ENCODE measurements at regions not wholly inside any gene's neighbourhood (a gene's known extent, or its start where the extent isn't known, plus 50 kb on each side); places are given as distances from the start of the nearest gene placed in this dataset.
A peak's percentile ranks its signal among the peaks of the same experiment; 100 is the strongest.

DNA sequence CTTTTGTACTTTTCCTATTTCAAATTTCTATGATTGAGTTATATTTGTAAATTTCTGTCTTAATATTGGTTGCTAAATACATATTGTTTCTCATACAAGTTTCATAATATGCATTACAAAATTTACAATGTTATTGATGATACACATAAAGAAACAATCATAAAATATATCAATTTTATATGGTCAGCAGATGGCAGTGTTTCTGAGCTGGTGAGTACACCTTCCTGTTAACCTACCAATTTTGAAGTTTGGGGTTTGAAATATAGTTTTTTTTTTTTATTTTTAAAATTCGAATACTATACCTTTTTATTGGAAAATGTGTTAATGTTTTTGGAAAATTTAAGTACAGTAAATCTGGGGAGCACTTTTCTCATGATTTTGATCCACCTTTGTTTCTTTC, 1953.1 kb upstream of the ADGRL3 start:
- Histone ChIP-seq H3K36me3 (ENCODE audit: insufficient read depth) (no peaks in the 10 kb centered on the region), H3K27me3 (ENCODE audit: insufficient read depth) (no peaks in the 10 kb centered on the region), H3K9me2 (ENCODE audit: insufficient read depth) (no peaks in the 10 kb centered on the region), H3K4me3 (no peak overlapping the region), H3K4me1 (ENCODE audit: insufficient read depth) (no peaks in the 10 kb centered on the region; the same call in 1 of the 2 replicates), H2AFZ (no peak overlapping the region), H3K79me2 (replicated peaks; ENCODE audit: insufficient read depth) (no peaks in the 10 kb centered on the region), H3K4me2 (no peak overlapping the region), H3F3A (replicated peaks; ENCODE audit: low read depth) (no peaks in the 10 kb centered on the region), H3K27ac (ENCODE audit: low read depth) (no peak overlapping the region), H4K20me1 (replicated peaks; ENCODE audit: insufficient read depth) (no peaks in the 10 kb centered on the region)
- no peak for ATAC-seq
- H3K9me3 Mint-ChIP-seq = peaks cover 16% of the 10 kb centered on the region
- DNase-seq (ENCODE audit: low spot score) = peak; percentile 5
- H3K4me3 Mint-ChIP-seq = no peak overlapping the region
- H3K27ac Mint-ChIP-seq = no peak overlapping the region
- peaks cover 4% of the 10 kb centered on the region; the same call in 1 of the 3 replicates for H3K4me1 Mint-ChIP-seq
- TF ChIP-seq CTCF (conservative IDR thresholded peaks at IDR 0.05; ENCODE audit: low read depth in 2 of 2) (peak; percentile 53 to 56), STAT1 (IDR thresholded peaks at IDR 0.05; ENCODE audit: unreplicated experiment) (no peak)
- TF ChIP-seq, protein P1, sequence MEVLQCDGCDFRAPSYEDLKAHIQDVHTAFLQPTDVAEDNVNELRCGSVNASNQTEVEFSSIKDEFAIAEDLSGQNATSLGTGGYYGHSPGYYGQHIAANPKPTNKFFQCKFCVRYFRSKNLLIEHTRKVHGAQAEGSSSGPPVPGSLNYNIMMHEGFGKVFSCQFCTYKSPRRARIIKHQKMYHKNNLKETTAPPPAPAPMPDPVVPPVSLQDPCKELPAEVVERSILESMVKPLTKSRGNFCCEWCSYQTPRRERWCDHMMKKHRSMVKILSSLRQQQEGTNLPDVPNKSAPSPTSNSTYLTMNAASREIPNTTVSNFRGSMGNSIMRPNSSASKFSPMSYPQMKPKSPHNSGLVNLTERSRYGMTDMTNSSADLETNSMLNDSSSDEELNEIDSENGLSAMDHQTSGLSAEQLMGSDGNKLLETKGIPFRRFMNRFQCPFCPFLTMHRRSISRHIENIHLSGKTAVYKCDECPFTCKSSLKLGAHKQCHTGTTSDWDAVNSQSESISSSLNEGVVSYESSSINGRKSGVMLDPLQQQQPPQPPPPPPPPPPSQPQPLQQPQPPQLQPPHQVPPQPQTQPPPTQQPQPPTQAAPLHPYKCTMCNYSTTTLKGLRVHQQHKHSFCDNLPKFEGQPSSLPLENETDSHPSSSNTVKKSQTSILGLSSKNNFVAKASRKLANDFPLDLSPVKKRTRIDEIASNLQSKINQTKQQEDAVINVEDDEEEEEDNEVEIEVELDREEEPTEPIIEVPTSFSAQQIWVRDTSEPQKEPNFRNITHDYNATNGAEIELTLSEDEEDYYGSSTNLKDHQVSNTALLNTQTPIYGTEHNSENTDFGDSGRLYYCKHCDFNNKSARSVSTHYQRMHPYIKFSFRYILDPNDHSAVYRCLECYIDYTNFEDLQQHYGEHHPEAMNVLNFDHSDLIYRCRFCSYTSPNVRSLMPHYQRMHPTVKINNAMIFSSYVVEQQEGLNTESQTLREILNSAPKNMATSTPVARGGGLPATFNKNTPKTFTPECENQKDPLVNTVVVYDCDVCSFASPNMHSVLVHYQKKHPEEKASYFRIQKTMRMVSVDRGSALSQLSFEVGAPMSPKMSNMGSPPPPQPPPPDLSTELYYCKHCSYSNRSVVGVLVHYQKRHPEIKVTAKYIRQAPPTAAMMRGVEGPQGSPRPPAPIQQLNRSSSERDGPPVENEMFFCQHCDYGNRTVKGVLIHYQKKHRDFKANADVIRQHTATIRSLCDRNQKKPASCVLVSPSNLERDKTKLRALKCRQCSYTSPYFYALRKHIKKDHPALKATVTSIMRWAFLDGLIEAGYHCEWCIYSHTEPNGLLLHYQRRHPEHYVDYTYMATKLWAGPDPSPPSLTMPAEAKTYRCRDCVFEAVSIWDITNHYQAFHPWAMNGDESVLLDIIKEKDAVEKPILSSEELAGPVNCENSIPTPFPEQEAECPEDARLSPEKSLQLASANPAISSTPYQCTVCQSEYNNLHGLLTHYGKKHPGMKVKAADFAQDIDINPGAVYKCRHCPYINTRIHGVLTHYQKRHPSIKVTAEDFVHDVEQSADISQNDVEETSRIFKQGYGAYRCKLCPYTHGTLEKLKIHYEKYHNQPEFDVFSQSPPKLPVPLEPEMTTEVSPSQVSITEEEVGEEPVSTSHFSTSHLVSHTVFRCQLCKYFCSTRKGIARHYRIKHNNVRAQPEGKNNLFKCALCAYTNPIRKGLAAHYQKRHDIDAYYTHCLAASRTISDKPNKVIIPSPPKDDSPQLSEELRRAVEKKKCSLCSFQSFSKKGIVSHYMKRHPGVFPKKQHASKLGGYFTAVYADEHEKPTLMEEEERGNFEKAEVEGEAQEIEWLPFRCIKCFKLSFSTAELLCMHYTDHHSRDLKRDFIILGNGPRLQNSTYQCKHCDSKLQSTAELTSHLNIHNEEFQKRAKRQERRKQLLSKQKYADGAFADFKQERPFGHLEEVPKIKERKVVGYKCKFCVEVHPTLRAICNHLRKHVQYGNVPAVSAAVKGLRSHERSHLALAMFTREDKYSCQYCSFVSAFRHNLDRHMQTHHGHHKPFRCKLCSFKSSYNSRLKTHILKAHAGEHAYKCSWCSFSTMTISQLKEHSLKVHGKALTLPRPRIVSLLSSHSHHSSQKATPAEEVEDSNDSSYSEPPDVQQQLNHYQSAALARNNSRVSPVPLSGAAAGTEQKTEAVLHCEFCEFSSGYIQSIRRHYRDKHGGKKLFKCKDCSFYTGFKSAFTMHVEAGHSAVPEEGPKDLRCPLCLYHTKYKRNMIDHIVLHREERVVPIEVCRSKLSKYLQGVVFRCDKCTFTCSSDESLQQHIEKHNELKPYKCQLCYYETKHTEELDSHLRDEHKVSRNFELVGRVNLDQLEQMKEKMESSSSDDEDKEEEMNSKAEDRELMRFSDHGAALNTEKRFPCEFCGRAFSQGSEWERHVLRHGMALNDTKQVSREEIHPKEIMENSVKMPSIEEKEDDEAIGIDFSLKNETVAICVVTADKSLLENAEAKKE (CRISPR knock-in tag; IDR thresholded peaks at IDR 0.05) = no peak
- peaks cover 18% of the 10 kb centered on the region for H3K36me3 Mint-ChIP-seq (ENCODE audit: low read depth)
- peaks cover 2% of the 10 kb centered on the region for H3K27me3 Mint-ChIP-seq (ENCODE audit: insufficient read depth, low read depth, poor library complexity)

DNA sequence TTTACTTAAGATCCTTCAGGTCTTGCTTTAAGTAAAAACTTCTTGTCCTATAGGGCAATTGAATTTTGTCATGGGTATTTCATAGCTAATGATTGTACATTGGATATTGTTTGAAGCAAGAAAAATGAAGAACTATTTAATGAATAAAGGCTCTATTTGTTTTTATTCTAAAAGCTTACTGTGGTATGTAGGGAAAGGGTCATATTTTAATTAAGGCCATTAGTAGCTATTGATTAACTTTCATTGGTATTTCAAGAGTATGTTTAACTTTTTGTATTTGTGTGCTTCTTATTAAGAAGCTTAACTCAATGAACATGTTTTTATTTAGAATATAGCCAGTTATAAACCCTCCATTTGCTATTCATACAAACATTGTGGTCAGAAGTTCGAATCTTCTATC, 1951.8 kb upstream of the ADGRL3 start:
- ATAC-seq = no peak
- Mint-ChIP-seq H3K4me3 (no peak overlapping the region), H3K4me1 (peaks cover 4% of the 10 kb centered on the region; the same call in 1 of the 3 replicates), H3K27me3 (ENCODE audit: insufficient read depth, low read depth, poor library complexity) (no peaks in the 10 kb centered on the region), H3K27ac (no peak overlapping the region), H3K36me3 (ENCODE audit: low read depth) (peaks cover 5% of the 10 kb centered on the region), H3K9me3 (peaks cover 5% of the 10 kb centered on the region)
- no peaks in the 10 kb centered on the region for H3K36me3 ChIP-seq (ENCODE audit: insufficient read depth)
- no peaks in the 10 kb centered on the region for H3K27me3 ChIP-seq (ENCODE audit: insufficient read depth)
- H3K9me2 ChIP-seq (ENCODE audit: insufficient read depth) = no peaks in the 10 kb centered on the region
- no peaks in the 10 kb centered on the region for H3K79me2 ChIP-seq (replicated peaks; ENCODE audit: insufficient read depth)
- H3F3A ChIP-seq (replicated peaks; ENCODE audit: low read depth) = no peaks in the 10 kb centered on the region
- no peak overlapping the region for H2AFZ ChIP-seq
- no peaks in the 10 kb centered on the region for H4K20me1 ChIP-seq (replicated peaks; ENCODE audit: insufficient read depth)
- H3K4me2 ChIP-seq = no peak overlapping the region
- no peak overlapping the region for H3K27ac ChIP-seq (ENCODE audit: low read depth)
- no peak for DNase-seq (ENCODE audit: low spot score)
- H3K4me3 ChIP-seq = no peak overlapping the region
- H3K4me1 ChIP-seq (ENCODE audit: insufficient read depth) = no peaks in the 10 kb centered on the region; the same call in 1 of the 2 replicates
- TF ChIP-seq STAT1 (IDR thresholded peaks at IDR 0.05; ENCODE audit: unreplicated experiment) (no peak), EZH2 (IDR thresholded peaks at IDR 0.05; ENCODE audit: low read depth, unreplicated experiment) (no peak), JUNB (IDR thresholded peaks at IDR 0.05; ENCODE audit: unreplicated experiment) (no peak), POLR2AphosphoS5 (IDR thresholded peaks at IDR 0.05; ENCODE audit: low read depth) (no peak)
- TF ChIP-seq, protein P2, sequence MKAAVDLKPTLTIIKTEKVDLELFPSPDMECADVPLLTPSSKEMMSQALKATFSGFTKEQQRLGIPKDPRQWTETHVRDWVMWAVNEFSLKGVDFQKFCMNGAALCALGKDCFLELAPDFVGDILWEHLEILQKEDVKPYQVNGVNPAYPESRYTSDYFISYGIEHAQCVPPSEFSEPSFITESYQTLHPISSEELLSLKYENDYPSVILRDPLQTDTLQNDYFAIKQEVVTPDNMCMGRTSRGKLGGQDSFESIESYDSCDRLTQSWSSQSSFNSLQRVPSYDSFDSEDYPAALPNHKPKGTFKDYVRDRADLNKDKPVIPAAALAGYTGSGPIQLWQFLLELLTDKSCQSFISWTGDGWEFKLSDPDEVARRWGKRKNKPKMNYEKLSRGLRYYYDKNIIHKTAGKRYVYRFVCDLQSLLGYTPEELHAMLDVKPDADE (IDR thresholded peaks at IDR 0.05) = no peak
